ENCODE measurements at regions not wholly inside any gene's neighbourhood (a gene's known extent, or its start where the extent isn't known, plus 50 kb on each side); places are given as distances from the start of the nearest gene placed in this dataset.

- TF ChIP-seq CTCF (conservative IDR thresholded peaks at IDR 0.05; ENCODE audit: low read depth, low read length): no peak
- DNase-seq (ENCODE audit: low read depth): no peak
- H3K4me3 ChIP-seq (ENCODE audit: low read length): no peak overlapping the region
These were observed 305.1 kb upstream of the SGCD start for GRCh38 chr5:156021866-156022265.

- no peak overlapping the region for H3K4me3 ChIP-seq (ENCODE audit: low read length)
These were observed 301.3 kb upstream of the SGCD start for GRCh38 chr5:156025656-156026055.

GRCh38 chr5:156031181-156031580 is 295.8 kb upstream of the SGCD start:
- no peak for TF ChIP-seq CTCF (conservative IDR thresholded peaks at IDR 0.05; ENCODE audit: low read depth, low read length)
- no peak overlapping the region for H3K4me3 ChIP-seq (ENCODE audit: low read length)
- no peak for DNase-seq (ENCODE audit: low read depth)

More at GRCh38 chr5:156025656-156026055, 301.3 kb upstream of the SGCD start:
- TF ChIP-seq CTCF (conservative IDR thresholded peaks at IDR 0.05; ENCODE audit: low read depth, low read length): no peak
- no peak for DNase-seq (ENCODE audit: low read depth)

- TF ChIP-seq CTCF (conservative IDR thresholded peaks at IDR 0.05; ENCODE audit: low read depth, low read length): no peak
- no peak for DNase-seq (ENCODE audit: low read depth)
- no peak overlapping the region for H3K4me3 ChIP-seq (ENCODE audit: low read length)
These were observed 290.3 kb upstream of the SGCD start for GRCh38 chr5:156036640-156037039.

GRCh38 chr5:156037151-156037909 is 289.6 kb upstream of the SGCD start:
- no peak for DNase-seq (ENCODE audit: low read depth)
- no peak for TF ChIP-seq CTCF (conservative IDR thresholded peaks at IDR 0.05; ENCODE audit: low read depth, low read length)
- no peak overlapping the region for H3K4me3 ChIP-seq (ENCODE audit: low read length)

GRCh38 chr5:156042726-156043125 is 284.2 kb upstream of the SGCD start:
- no peak for DNase-seq (ENCODE audit: low read depth)
- TF ChIP-seq CTCF (conservative IDR thresholded peaks at IDR 0.05; ENCODE audit: low read depth, low read length): no peak
- H3K4me3 ChIP-seq (ENCODE audit: low read length): no peak overlapping the region

GRCh38 chr5:156043351-156043750 is 283.6 kb upstream of the SGCD start:
- no peak for TF ChIP-seq CTCF (conservative IDR thresholded peaks at IDR 0.05; ENCODE audit: low read depth, low read length)
- DNase-seq (ENCODE audit: low read depth): no peak
- H3K4me3 ChIP-seq (ENCODE audit: low read length): no peak overlapping the region

Measured in retinal pigment epithelial cell (primary cell).